Thoracic aorta (tissue), 2 donors: ENCODE measurements at regions not wholly inside any gene's neighbourhood (a gene's known extent, or its start where the extent isn't known, plus 50 kb on each side); places are given as distances from the start of the nearest gene placed in this dataset.

Source experiments
- ATAC-seq: fragments of 150-250 bp; one replicate; pipeline ENCODE4 v1.8.0; 2017; ENCODE audit warnings: low read depth; ENCODE audit not compliant: insufficient number of reproducible peaks, low FRiP score
- DNase-seq: peaks from one replicate; pipeline ENCODE4 v3.0.0-alpha.2; 2020; ENCODE audit warnings: low spot score
- H3K27ac ChIP-seq, 2 donors: fragments of 200-600 bp; sonication (generic); 1 replicate in 1 of 2; 2 replicates in 1 of 2; pipeline ENCODE4 v1.5.1; 2016; ENCODE audit warnings: mild to moderate bottlenecking in 2 of 2, moderate library complexity in 2 of 2
- H3K27me3 ChIP-seq: fragments of 200-600 bp; sonication (generic); replicated peaks from 2 replicates; pipeline ENCODE4 v1.6.0; 2016; ENCODE audit warnings: mild to moderate bottlenecking; ENCODE audit not compliant: insufficient read depth
- H3K36me3 ChIP-seq: fragments of 200-600 bp; sonication (generic); one replicate; pipeline ENCODE4 v1.5.1; 2016
- H3K4me1 ChIP-seq, 2 donors: fragments of 200-600 bp; sonication (generic); 1 replicate in 1 of 2; 2 replicates in 1 of 2; pipeline versions ENCODE4 v1.5.1 to v1.6.0; 2016; ENCODE audit warnings: low read depth in 2 of 2, mild to moderate bottlenecking in 1 of 2; ENCODE audit not compliant: control insufficient read depth in 1 of 2
- H3K4me3 ChIP-seq: fragments of 200-600 bp; sonication (generic); 2 replicates; pipeline ENCODE4 v1.5.1; 2016; ENCODE audit warnings: mild to moderate bottlenecking
- H3K9me3 ChIP-seq: fragments of 200-600 bp; sonication (generic); 2 replicates; pipeline ENCODE4 v1.5.1; 2016
- CTCF ChIP-seq: fragments of 200-600 bp; sonication (generic); IDR thresholded peaks from one replicate; pipeline ENCODE4 v1.5.1; 2019; ENCODE audit warnings: antibody characterized with exemption

GRCh38 chr3:56885453-56885852 is 83.7 kb upstream of the ARHGEF3 start:
- Histone ChIP-seq H3K4me3 (no peak overlapping the region), H3K4me1 (no peaks in the 10 kb centered on the region), H3K27ac (no peak overlapping the region), H3K36me3 (no peaks in the 10 kb centered on the region), H3K27me3 (no peaks in the 10 kb centered on the region), H3K9me3 (no peaks in the 10 kb centered on the region)
- DNase-seq, result no peak
- no peak for ATAC-seq
- no peak for TF ChIP-seq CTCF

- ATAC-seq, result no peak
- Histone ChIP-seq H3K27me3 (no peaks in the 10 kb centered on the region), H3K4me3 (no peak overlapping the region), H3K9me3 (no peaks in the 10 kb centered on the region), H3K36me3 (no peaks in the 10 kb centered on the region), H3K4me1 (peaks cover 0 to 4% of the 10 kb centered on the region in 2 donors), H3K27ac (no peak overlapping the region)
- no peak for DNase-seq
- TF ChIP-seq CTCF, result no peak
Observed at GRCh38 chr3:56884387-56884786, 82.6 kb upstream of the ARHGEF3 start.

DNA sequence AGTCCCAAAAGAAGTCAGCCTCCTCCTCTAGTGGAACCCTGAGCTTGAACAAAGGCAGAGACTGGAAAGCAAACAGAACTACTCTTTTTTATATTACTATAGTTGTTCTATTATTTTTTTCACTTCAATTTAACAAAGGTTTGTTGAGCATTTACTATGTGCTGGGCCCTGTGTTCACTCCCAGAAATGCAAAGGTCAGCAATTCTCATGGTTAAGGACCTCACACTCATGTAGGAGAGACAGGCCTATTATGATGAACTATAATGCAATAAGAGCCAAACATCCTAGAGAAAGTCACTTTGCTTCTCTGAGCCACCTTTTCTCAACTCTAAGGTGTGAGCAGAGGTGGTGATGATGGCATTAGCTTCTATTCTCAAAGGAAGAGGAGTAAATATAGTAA is 82.1 kb upstream of the ARHGEF3 start:
- no peak for DNase-seq
- Histone ChIP-seq H3K9me3 (no peaks in the 10 kb centered on the region), H3K4me3 (no peak overlapping the region), H3K4me1 (peaks cover 0 to 7% of the 10 kb centered on the region in 2 donors), H3K27me3 (no peaks in the 10 kb centered on the region), H3K36me3 (no peaks in the 10 kb centered on the region), H3K27ac (no peak overlapping the region)
- ATAC-seq, result no peak
- no peak for TF ChIP-seq CTCF

GRCh38 chr3:56882896-56883295 is 81.1 kb upstream of the ARHGEF3 start:
- Histone ChIP-seq H3K4me1 (peaks cover 3 to 10% of the 10 kb centered on the region in 2 donors), H3K4me3 (no peak overlapping the region), H3K36me3 (no peaks in the 10 kb centered on the region), H3K27me3 (no peaks in the 10 kb centered on the region), H3K27ac (no peak overlapping the region), H3K9me3 (no peaks in the 10 kb centered on the region)
- no peak for ATAC-seq
- TF ChIP-seq CTCF, result no peak
- DNase-seq, result no peak

DNA sequence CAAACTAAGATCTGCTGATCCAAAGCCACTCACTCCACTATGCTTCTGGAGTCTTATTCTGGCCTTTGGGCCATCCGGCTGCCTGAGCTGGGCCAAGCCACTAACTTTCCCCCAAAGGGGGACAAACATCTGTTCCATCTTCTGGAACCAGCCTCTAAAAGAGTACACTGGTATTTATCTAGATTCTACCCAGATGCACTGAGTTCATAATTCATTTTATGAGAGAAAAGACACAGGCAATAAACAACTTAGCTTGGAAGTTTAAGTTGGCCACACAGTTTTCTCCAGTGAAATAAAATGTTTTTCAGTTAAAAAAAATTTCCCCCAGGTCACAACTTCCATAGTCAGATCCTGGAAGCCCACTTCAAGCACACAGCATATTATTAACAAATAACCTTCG is 80.1 kb upstream of the ARHGEF3 start:
- Histone ChIP-seq H3K9me3 (no peaks in the 10 kb centered on the region), H3K27ac (no peak overlapping the region), H3K36me3 (no peaks in the 10 kb centered on the region), H3K4me3 (no peak overlapping the region), H3K4me1 (peaks cover 9 to 10% of the 10 kb centered on the region in 2 donors), H3K27me3 (no peaks in the 10 kb centered on the region)
- ATAC-seq (no peak), DNase-seq (no peak)
- no peak for TF ChIP-seq CTCF
